ENCODE measurements at regions not wholly inside any gene's neighbourhood (a gene's known extent, or its start where the extent isn't known, plus 50 kb on each side); places are given as distances from the start of the nearest gene placed in this dataset.

- DNase-seq (ENCODE audit: low read depth in 6 of 9, low spot score in 9 of 9): no peak
- H3K27me3 ChIP-seq (ENCODE audit: control insufficient read depth in 2 of 2, insufficient read depth in 1 of 2, low read length in 1 of 2): no peaks in the 10 kb centered on the region
- 94% methylated on average over 8 of the region's 8 CpGs for WGBS
- no peaks in the 10 kb centered on the region for H3K4me1 ChIP-seq (ENCODE audit: control insufficient read depth in 2 of 2, insufficient read depth in 2 of 2, low read length in 2 of 2)
- H3K9me3 ChIP-seq (ENCODE audit: control insufficient read depth in 2 of 2, insufficient read depth in 1 of 2, low read length in 1 of 2): peaks cover 2 to 4% of the 10 kb centered on the region in 2 donors
- no peak overlapping the region for H3K4me3 ChIP-seq (ENCODE audit: low read length in 2 of 2)
- H3K36me3 ChIP-seq (ENCODE audit: control insufficient read depth in 2 of 2, insufficient read depth in 2 of 2, low read length in 1 of 2): no peaks in the 10 kb centered on the region
- H3K27ac ChIP-seq (ENCODE audit: low read depth in 1 of 2, low read length in 1 of 2): no peak overlapping the region
Measured at GRCh38 chr2:5215989-5216607, 476.1 kb upstream of the SOX11 start.

GRCh38 chr2:5227062-5227699, 465.0 kb upstream of the SOX11 start:
- no peak overlapping the region for H3K4me3 ChIP-seq (ENCODE audit: low read length in 2 of 2)
- H3K4me1 ChIP-seq (ENCODE audit: control insufficient read depth in 2 of 2, insufficient read depth in 2 of 2, low read length in 2 of 2): no peaks in the 10 kb centered on the region
- no peaks in the 10 kb centered on the region for H3K36me3 ChIP-seq (ENCODE audit: control insufficient read depth in 2 of 2, insufficient read depth in 2 of 2, low read length in 1 of 2)
- no peak for DNase-seq (ENCODE audit: low read depth in 6 of 9, low spot score in 9 of 9)
- WGBS: 88% methylated on average over 4 of the region's 4 CpGs
- no peak overlapping the region for H3K27ac ChIP-seq (ENCODE audit: low read depth in 1 of 2, low read length in 1 of 2)
- H3K9me3 ChIP-seq (ENCODE audit: control insufficient read depth in 2 of 2, insufficient read depth in 1 of 2, low read length in 1 of 2): no peaks in the 10 kb centered on the region
- no peaks in the 10 kb centered on the region for H3K27me3 ChIP-seq (ENCODE audit: control insufficient read depth in 2 of 2, insufficient read depth in 1 of 2, low read length in 1 of 2)

- DNase-seq (ENCODE audit: low read depth in 6 of 9, low spot score in 9 of 9): no peak
- Histone ChIP-seq H3K27ac (ENCODE audit: low read depth in 1 of 2, low read length in 1 of 2) (no peak overlapping the region), H3K27me3 (ENCODE audit: control insufficient read depth in 2 of 2, insufficient read depth in 1 of 2, low read length in 1 of 2) (no peaks in the 10 kb centered on the region), H3K4me1 (ENCODE audit: control insufficient read depth in 2 of 2, insufficient read depth in 2 of 2, low read length in 2 of 2) (no peaks in the 10 kb centered on the region), H3K9me3 (ENCODE audit: control insufficient read depth in 2 of 2, insufficient read depth in 1 of 2, low read length in 1 of 2) (no peaks in the 10 kb centered on the region), H3K4me3 (ENCODE audit: low read length in 2 of 2) (no peak overlapping the region), H3K36me3 (ENCODE audit: control insufficient read depth in 2 of 2, insufficient read depth in 2 of 2, low read length in 1 of 2) (no peaks in the 10 kb centered on the region)
- WGBS: 76% methylated on average over 2 of the region's 2 CpGs
Measured at GRCh38 chr2:5229574-5229973, 462.6 kb upstream of the SOX11 start.

- H3K36me3 ChIP-seq (ENCODE audit: control insufficient read depth in 2 of 2, insufficient read depth in 2 of 2, low read length in 1 of 2): no peaks in the 10 kb centered on the region
- no peaks in the 10 kb centered on the region for H3K27me3 ChIP-seq (ENCODE audit: control insufficient read depth in 2 of 2, insufficient read depth in 1 of 2, low read length in 1 of 2)
- 83% methylated on average over 8 of the region's 8 CpGs for WGBS
- no peak overlapping the region for H3K4me3 ChIP-seq (ENCODE audit: low read length in 2 of 2)
- H3K4me1 ChIP-seq (ENCODE audit: control insufficient read depth in 2 of 2, insufficient read depth in 2 of 2, low read length in 2 of 2): no peaks in the 10 kb centered on the region
- no peak overlapping the region for H3K27ac ChIP-seq (ENCODE audit: low read depth in 1 of 2, low read length in 1 of 2)
- no peaks in the 10 kb centered on the region for H3K9me3 ChIP-seq (ENCODE audit: control insufficient read depth in 2 of 2, insufficient read depth in 1 of 2, low read length in 1 of 2)
- DNase-seq (ENCODE audit: low read depth in 6 of 9, low spot score in 9 of 9): no peak
Measured at GRCh38 chr2:5230444-5230843, 461.7 kb upstream of the SOX11 start.

- Histone ChIP-seq H3K9me3 (ENCODE audit: control insufficient read depth in 2 of 2, insufficient read depth in 1 of 2, low read length in 1 of 2) (no peaks in the 10 kb centered on the region), H3K4me1 (ENCODE audit: control insufficient read depth in 2 of 2, insufficient read depth in 2 of 2, low read length in 2 of 2) (no peaks in the 10 kb centered on the region), H3K4me3 (ENCODE audit: low read length in 2 of 2) (no peak overlapping the region), H3K27me3 (ENCODE audit: control insufficient read depth in 2 of 2, insufficient read depth in 1 of 2, low read length in 1 of 2) (no peaks in the 10 kb centered on the region), H3K36me3 (ENCODE audit: control insufficient read depth in 2 of 2, insufficient read depth in 2 of 2, low read length in 1 of 2) (no peaks in the 10 kb centered on the region), H3K27ac (ENCODE audit: low read depth in 1 of 2, low read length in 1 of 2) (no peak overlapping the region)
- 80% methylated on average over 3 of the region's 3 CpGs for WGBS
- no peak for DNase-seq (ENCODE audit: low read depth in 6 of 9, low spot score in 9 of 9)
Measured at GRCh38 chr2:5230855-5231254, 461.3 kb upstream of the SOX11 start.

- H3K27me3 ChIP-seq (ENCODE audit: control insufficient read depth in 2 of 2, insufficient read depth in 1 of 2, low read length in 1 of 2): no peaks in the 10 kb centered on the region
- H3K4me1 ChIP-seq (ENCODE audit: control insufficient read depth in 2 of 2, insufficient read depth in 2 of 2, low read length in 2 of 2): no peaks in the 10 kb centered on the region
- no peak overlapping the region for H3K27ac ChIP-seq (ENCODE audit: low read depth in 1 of 2, low read length in 1 of 2)
- no peak overlapping the region for H3K4me3 ChIP-seq (ENCODE audit: low read length in 2 of 2)
- no peaks in the 10 kb centered on the region for H3K9me3 ChIP-seq (ENCODE audit: control insufficient read depth in 2 of 2, insufficient read depth in 1 of 2, low read length in 1 of 2)
- 76% methylated on average over 2 of the region's 2 CpGs for WGBS
- DNase-seq (ENCODE audit: low read depth in 6 of 9, low spot score in 9 of 9): no peak
- H3K36me3 ChIP-seq (ENCODE audit: control insufficient read depth in 2 of 2, insufficient read depth in 2 of 2, low read length in 1 of 2): no peaks in the 10 kb centered on the region
Measured at GRCh38 chr2:5231287-5231686, 460.9 kb upstream of the SOX11 start.

GRCh38 chr2:5234563-5234962, 457.6 kb upstream of the SOX11 start:
- no peak for DNase-seq (ENCODE audit: low read depth in 6 of 9, low spot score in 9 of 9)
- Histone ChIP-seq H3K4me3 (ENCODE audit: low read length in 2 of 2) (no peak overlapping the region), H3K27me3 (ENCODE audit: control insufficient read depth in 2 of 2, insufficient read depth in 1 of 2, low read length in 1 of 2) (no peaks in the 10 kb centered on the region), H3K27ac (ENCODE audit: low read depth in 1 of 2, low read length in 1 of 2) (no peak overlapping the region), H3K9me3 (ENCODE audit: control insufficient read depth in 2 of 2, insufficient read depth in 1 of 2, low read length in 1 of 2) (no peaks in the 10 kb centered on the region), H3K36me3 (ENCODE audit: control insufficient read depth in 2 of 2, insufficient read depth in 2 of 2, low read length in 1 of 2) (no peaks in the 10 kb centered on the region), H3K4me1 (ENCODE audit: control insufficient read depth in 2 of 2, insufficient read depth in 2 of 2, low read length in 2 of 2) (no peaks in the 10 kb centered on the region)
- 94% methylated on average over 2 of the region's 2 CpGs for WGBS

- 93% methylated on average over 9 of the region's 9 CpGs for WGBS
- H3K27me3 ChIP-seq (ENCODE audit: control insufficient read depth in 2 of 2, insufficient read depth in 1 of 2, low read length in 1 of 2): no peaks in the 10 kb centered on the region
- DNase-seq (ENCODE audit: low read depth in 6 of 9, low spot score in 9 of 9): no peak
- no peaks in the 10 kb centered on the region for H3K36me3 ChIP-seq (ENCODE audit: control insufficient read depth in 2 of 2, insufficient read depth in 2 of 2, low read length in 1 of 2)
- no peaks in the 10 kb centered on the region for H3K9me3 ChIP-seq (ENCODE audit: control insufficient read depth in 2 of 2, insufficient read depth in 1 of 2, low read length in 1 of 2)
- H3K27ac ChIP-seq (ENCODE audit: low read depth in 1 of 2, low read length in 1 of 2): no peak overlapping the region
- H3K4me3 ChIP-seq (ENCODE audit: low read length in 2 of 2): no peak overlapping the region
- H3K4me1 ChIP-seq (ENCODE audit: control insufficient read depth in 2 of 2, insufficient read depth in 2 of 2, low read length in 2 of 2): no peaks in the 10 kb centered on the region
Measured at GRCh38 chr2:5235701-5236100, 456.5 kb upstream of the SOX11 start.

GRCh38 chr2:5236249-5236648, 455.9 kb upstream of the SOX11 start:
- Histone ChIP-seq H3K36me3 (ENCODE audit: control insufficient read depth in 2 of 2, insufficient read depth in 2 of 2, low read length in 1 of 2) (no peaks in the 10 kb centered on the region), H3K27ac (ENCODE audit: low read depth in 1 of 2, low read length in 1 of 2) (no peak overlapping the region), H3K9me3 (ENCODE audit: control insufficient read depth in 2 of 2, insufficient read depth in 1 of 2, low read length in 1 of 2) (no peaks in the 10 kb centered on the region), H3K27me3 (ENCODE audit: control insufficient read depth in 2 of 2, insufficient read depth in 1 of 2, low read length in 1 of 2) (no peaks in the 10 kb centered on the region), H3K4me3 (ENCODE audit: low read length in 2 of 2) (no peak overlapping the region), H3K4me1 (ENCODE audit: control insufficient read depth in 2 of 2, insufficient read depth in 2 of 2, low read length in 2 of 2) (no peaks in the 10 kb centered on the region)
- WGBS: 67% methylated on average over 4 of the region's 4 CpGs
- DNase-seq (ENCODE audit: low read depth in 6 of 9, low spot score in 9 of 9): no peak
